Astrocyte of the spinal cord (primary cell): ENCODE measurements at regions not wholly inside any gene's neighbourhood (a gene's known extent, or its start where the extent isn't known, plus 50 kb on each side); places are given as distances from the start of the nearest gene placed in this dataset.

Source experiments
- DNase-seq: peaks from one replicate; pipeline ENCODE4 v3.0.0; 2011; ENCODE audit warnings: low read depth, low spot score
- H3K4me3 ChIP-seq: 2 replicates; pipeline ENCODE4 v1.5.1; 2011; ENCODE audit warnings: low read depth, mild to moderate bottlenecking, low read length, moderate library complexity
- in situ Hi-C: cut with HindIII; loops from 2 replicates; pipeline ENCODE4 v1.10.0; 2017; ENCODE audit warnings: low sequenced_read_pairs
- TF ChIP-seq, protein P1 (sequence below): IDR thresholded peaks from 2 replicates; pipeline ENCODE4 v1.5.1; 2012; ENCODE audit warnings: low read depth, mild to moderate bottlenecking, low read length, inconsistent platforms

DNA sequence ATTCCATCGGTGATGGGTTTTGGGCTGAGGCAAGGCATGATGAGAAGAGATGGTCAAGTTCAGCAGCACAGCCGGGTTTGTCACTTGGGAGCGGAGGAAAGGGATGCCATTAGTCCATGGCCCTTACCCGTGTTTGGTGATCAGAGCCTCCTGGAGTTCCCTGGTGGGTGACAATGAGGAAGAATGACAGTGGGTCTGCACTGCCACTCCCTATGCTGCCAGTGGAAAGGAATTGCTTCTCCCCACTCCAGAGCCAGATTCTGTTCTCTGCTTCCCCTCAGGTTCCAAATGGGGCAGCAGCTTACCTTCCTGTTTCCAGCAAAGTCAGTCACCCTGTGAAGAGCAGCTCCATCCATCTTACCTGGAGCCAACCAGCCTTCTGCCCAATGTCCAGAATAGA is 393.1 kb downstream of the PTPRU start:
- in situ Hi-C loops, result no loop called here
- no peak for DNase-seq
- H3K4me3 ChIP-seq, result no peak overlapping the region
- TF ChIP-seq, protein P1, sequence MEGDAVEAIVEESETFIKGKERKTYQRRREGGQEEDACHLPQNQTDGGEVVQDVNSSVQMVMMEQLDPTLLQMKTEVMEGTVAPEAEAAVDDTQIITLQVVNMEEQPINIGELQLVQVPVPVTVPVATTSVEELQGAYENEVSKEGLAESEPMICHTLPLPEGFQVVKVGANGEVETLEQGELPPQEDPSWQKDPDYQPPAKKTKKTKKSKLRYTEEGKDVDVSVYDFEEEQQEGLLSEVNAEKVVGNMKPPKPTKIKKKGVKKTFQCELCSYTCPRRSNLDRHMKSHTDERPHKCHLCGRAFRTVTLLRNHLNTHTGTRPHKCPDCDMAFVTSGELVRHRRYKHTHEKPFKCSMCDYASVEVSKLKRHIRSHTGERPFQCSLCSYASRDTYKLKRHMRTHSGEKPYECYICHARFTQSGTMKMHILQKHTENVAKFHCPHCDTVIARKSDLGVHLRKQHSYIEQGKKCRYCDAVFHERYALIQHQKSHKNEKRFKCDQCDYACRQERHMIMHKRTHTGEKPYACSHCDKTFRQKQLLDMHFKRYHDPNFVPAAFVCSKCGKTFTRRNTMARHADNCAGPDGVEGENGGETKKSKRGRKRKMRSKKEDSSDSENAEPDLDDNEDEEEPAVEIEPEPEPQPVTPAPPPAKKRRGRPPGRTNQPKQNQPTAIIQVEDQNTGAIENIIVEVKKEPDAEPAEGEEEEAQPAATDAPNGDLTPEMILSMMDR, result no peak

DNA sequence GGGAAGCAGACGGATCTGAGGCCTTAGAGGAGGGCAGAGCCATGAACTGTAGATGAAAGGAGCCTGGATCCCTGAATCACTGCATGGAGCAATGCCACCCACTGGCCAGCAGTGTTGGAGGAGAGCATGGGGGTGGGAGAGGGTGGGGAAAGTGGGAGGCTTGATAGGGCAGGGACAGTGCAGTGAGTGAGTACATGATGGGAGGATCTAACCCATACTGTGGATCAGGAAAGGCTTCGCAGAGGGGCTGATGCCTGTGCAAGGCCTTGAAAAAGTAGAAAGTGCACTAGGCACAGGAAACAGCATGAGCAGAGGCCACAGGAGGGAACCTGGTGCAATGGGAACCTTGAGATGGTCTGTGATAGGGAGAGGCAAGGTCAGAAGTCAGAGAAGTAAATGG is 391.9 kb downstream of the PTPRU start:
- H3K4me3 ChIP-seq, result no peak overlapping the region
- in situ Hi-C loops, result no loop called here
- no peak for DNase-seq
- TF ChIP-seq, protein P1, result no peak

DNA sequence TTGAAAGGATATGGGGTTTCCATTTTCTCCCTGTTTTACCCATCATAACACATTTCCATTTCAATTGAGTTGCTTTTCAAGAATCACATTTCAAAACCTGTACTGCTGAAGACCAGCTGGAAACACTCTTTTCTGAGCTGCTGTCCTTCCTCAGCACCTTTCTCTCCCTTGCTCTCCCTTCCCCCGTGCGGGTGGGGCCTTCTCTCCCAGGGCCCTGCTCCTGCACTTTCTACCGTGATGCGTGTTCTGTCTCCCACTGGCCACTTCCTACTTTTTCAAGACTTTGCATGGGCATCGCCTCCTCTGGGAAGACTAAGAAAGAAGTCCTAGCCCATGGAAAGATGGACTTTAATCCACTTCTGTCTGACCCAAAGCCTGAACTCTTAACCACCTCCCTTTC is 390.4 kb downstream of the PTPRU start:
- no peak overlapping the region for H3K4me3 ChIP-seq
- no peak for DNase-seq
- in situ Hi-C loops, result no loop called here
- TF ChIP-seq, protein P1, result no peak

DNA sequence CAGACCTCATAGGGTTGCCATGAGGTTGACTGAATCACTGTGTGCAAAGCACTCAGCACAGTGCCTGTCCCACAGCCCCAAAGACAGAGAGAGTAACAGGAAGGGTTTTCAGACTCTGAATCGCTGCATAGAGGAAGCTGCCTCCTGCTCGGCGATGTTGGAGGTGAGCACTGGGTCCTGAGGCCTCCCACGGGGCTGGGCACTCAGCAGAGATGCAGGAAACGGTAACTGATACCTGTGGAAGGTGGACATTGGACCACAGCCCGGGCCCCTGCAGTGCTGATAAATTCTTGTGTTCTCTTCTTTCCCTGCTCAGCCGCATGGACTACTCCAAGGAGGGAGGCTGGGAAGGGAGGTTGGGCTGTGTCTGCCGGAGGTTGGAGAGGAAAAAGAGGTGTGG is 389.7 kb downstream of the PTPRU start:
- no peak for DNase-seq
- in situ Hi-C loops, result no loop called here
- H3K4me3 ChIP-seq, result no peak overlapping the region
- TF ChIP-seq, protein P1, result no peak

DNA sequence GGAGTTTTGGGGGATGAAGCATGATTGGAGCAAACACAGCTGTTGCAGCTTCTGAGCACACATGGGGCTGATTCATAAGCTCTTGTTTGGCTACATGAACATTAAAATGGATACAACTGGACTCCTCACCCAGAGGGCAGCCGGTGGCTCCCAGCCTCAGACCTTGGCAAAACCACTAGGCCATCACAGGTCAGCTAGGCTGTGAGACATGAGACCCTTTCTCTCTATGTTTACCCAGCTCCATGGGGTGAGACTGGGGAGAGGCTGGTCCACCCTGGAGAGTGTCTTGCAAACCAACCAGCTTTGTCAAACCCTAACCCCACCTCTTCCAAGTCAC is 388.7 kb downstream of the PTPRU start:
- TF ChIP-seq, protein P1, result no peak
- no peak for DNase-seq
- in situ Hi-C loops, result no loop called here
- no peak overlapping the region for H3K4me3 ChIP-seq

DNA sequence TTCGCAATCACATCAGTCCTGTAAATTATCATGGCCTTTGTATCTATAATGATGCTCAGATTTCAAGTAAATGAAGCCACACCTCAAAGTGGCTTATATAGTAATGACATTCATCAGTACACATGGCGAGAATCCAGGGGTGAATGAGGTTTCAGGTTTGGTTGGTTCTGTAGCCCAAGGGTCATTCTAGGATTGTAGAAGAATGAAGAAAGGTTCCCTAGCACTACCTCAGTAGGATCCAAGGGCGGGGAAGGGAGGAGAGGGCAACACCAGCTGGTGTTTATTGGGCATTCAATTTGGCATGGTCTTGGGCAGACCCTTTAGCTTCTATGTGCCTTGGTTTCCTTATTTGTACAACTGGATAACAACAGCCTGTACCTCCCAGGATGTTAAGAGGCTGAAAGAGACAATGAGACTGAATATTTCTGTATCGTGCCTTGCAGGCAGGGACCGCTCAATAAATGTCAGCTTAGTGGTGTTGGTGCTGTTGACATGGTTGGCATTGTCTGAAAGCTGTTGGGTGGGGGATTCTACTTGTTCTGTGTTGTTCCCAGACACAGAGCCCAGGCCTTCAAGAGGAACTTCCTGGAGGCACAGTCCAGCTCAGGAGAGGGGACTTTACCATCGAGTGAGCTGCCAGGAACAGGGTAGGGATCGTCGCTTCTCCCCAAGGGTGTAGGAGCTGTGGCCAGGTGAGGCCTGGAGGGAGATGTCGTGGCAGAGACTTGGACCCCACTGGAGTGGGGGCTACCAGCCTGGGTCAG is 388.2 kb downstream of the PTPRU start:
- no peak for DNase-seq
- TF ChIP-seq, protein P1, result no peak
- in situ Hi-C loops, result no loop called here
- H3K4me3 ChIP-seq, result no peak overlapping the region
